GM12892 (cell line): ENCODE measurements at regions not wholly inside any gene's neighbourhood (a gene's known extent, or its start where the extent isn't known, plus 50 kb on each side); places are given as distances from the start of the nearest gene placed in this dataset.

Source experiments
- POLR2A ChIP-seq: IDR thresholded peaks from 2 replicates; pipeline ENCODE4 v1.6.1; 2011; ENCODE audit warnings: low read depth, low read length, control low read depth
- TAF1 ChIP-seq: IDR thresholded peaks from 2 replicates; pipeline ENCODE4 v1.6.1; 2011; ENCODE audit warnings: low read depth, mild to moderate bottlenecking, control low read depth, low read length, borderline replicate concordance

GRCh38 chr3:22933841-22934116, 269.3 kb upstream of the UBE2E2 start:
- no peak for TF ChIP-seq POLR2A
- no peak for TF ChIP-seq TAF1
